ENCODE measurements at regions not wholly inside any gene's neighbourhood (a gene's known extent, or its start where the extent isn't known, plus 50 kb on each side); places are given as distances from the start of the nearest gene placed in this dataset.

DNA sequence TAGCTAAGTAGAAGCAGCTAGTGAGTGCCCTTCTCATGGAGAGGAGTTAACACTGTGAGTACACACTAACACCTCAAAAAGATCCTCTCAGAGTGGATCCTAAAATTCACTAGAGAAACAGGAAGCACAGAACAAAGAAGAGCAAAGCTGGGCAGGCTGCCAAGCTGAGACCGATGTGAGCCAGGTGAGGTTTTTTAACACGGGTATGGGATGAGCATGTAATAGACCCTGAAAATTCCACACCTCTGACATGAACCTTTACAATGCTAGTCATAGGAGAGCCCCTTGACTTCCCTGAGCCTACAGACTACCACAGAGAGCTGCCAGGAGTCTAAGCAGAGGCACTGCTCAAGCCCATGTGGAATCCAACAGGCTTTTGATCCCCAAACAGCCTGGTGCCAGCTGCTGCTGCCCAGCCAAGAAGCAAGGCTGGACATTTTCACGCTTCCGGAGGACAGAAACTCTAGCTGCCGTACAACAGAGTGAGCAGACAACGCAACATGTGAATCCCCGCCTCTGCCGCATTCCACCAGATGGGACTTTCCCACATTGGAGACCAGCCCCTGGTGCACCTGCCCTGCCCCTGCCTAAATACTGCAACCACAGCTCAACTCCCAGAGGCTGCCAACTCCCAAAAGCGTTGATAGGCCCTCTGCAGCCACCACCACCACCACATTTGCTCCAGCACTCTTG is 280.8 kb downstream of the CDH10 start:
- no peaks in the 10 kb centered on the region for H3K36me3 ChIP-seq (ENCODE audit: control insufficient read depth, low read length)
- H3K79me2 ChIP-seq (ENCODE audit: control insufficient read depth, low read length): no peaks in the 10 kb centered on the region
- no peak overlapping the region for H3K4me3 ChIP-seq (ENCODE audit: low read length)
- H3K9me2 ChIP-seq (replicated peaks; ENCODE audit: control insufficient read depth, low read length): no peaks in the 10 kb centered on the region
- H4K20me1 ChIP-seq (ENCODE audit: control insufficient read depth, insufficient read depth, low read depth, low read length): no peaks in the 10 kb centered on the region
- TF ChIP-seq, protein P1, sequence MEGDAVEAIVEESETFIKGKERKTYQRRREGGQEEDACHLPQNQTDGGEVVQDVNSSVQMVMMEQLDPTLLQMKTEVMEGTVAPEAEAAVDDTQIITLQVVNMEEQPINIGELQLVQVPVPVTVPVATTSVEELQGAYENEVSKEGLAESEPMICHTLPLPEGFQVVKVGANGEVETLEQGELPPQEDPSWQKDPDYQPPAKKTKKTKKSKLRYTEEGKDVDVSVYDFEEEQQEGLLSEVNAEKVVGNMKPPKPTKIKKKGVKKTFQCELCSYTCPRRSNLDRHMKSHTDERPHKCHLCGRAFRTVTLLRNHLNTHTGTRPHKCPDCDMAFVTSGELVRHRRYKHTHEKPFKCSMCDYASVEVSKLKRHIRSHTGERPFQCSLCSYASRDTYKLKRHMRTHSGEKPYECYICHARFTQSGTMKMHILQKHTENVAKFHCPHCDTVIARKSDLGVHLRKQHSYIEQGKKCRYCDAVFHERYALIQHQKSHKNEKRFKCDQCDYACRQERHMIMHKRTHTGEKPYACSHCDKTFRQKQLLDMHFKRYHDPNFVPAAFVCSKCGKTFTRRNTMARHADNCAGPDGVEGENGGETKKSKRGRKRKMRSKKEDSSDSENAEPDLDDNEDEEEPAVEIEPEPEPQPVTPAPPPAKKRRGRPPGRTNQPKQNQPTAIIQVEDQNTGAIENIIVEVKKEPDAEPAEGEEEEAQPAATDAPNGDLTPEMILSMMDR (IDR thresholded peaks at IDR 0.05; ENCODE audit: low read depth, low read length, poor library complexity, severe bottlenecking): no peak
- TF ChIP-seq EZH2phosphoT487 (IDR thresholded peaks at IDR 0.05; ENCODE audit: borderline replicate concordance, low read length): no peak
- no peak overlapping the region for H3K4me2 ChIP-seq (ENCODE audit: low read length)
- H3K9me3 ChIP-seq (ENCODE audit: control insufficient read depth, insufficient read depth, low read length): peaks cover 11% of the 10 kb centered on the region; the same call in 1 of the 2 replicates
- no peak overlapping the region for H3K27ac ChIP-seq (ENCODE audit: low read depth, low read length)
- no peaks in the 10 kb centered on the region for H3K27me3 ChIP-seq (ENCODE audit: control insufficient read depth, low read length)
- H3F3A ChIP-seq (ENCODE audit: control insufficient read depth, insufficient read depth): no peaks in the 10 kb centered on the region
- H3K4me1 ChIP-seq (ENCODE audit: control insufficient read depth, low read length): no peaks in the 10 kb centered on the region

DNA sequence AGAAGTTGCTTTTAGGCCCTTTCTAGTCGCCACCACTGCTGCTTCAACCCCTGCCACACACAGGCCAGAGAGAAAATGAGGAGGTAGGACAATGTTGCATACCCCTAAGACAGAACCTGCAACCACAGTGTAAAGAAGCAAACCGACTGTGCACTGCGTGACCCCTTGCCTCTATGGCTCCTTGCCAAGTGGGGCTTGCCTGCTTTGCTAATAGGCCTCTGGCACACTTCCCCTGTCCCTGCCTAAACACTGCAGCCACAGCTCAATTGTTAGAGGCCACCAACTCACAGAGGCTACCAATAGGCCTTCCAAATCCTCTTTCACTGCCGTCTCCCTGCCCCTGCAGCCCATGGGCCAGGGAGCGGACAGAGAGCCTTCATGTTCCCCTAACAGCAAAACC is 280.1 kb downstream of the CDH10 start:
- H3K27ac ChIP-seq (ENCODE audit: low read depth, low read length): no peak overlapping the region
- no peak overlapping the region for H3K4me2 ChIP-seq (ENCODE audit: low read length)
- TF ChIP-seq, protein P1 (IDR thresholded peaks at IDR 0.05; ENCODE audit: low read depth, low read length, poor library complexity, severe bottlenecking): no peak
- no peak for TF ChIP-seq EZH2phosphoT487 (IDR thresholded peaks at IDR 0.05; ENCODE audit: borderline replicate concordance, low read length)
- H3K4me1 ChIP-seq (ENCODE audit: control insufficient read depth, low read length): no peaks in the 10 kb centered on the region
- no peaks in the 10 kb centered on the region for H3K9me2 ChIP-seq (replicated peaks; ENCODE audit: control insufficient read depth, low read length)
- H4K20me1 ChIP-seq (ENCODE audit: control insufficient read depth, insufficient read depth, low read depth, low read length): no peaks in the 10 kb centered on the region
- H3K9me3 ChIP-seq (ENCODE audit: control insufficient read depth, insufficient read depth, low read length): peaks cover 11% of the 10 kb centered on the region; the same call in 1 of the 2 replicates
- no peaks in the 10 kb centered on the region for H3K79me2 ChIP-seq (ENCODE audit: control insufficient read depth, low read length)
- no peaks in the 10 kb centered on the region for H3K27me3 ChIP-seq (ENCODE audit: control insufficient read depth, low read length)
- no peak overlapping the region for H3K4me3 ChIP-seq (ENCODE audit: low read length)
- no peaks in the 10 kb centered on the region for H3K36me3 ChIP-seq (ENCODE audit: control insufficient read depth, low read length)
- no peaks in the 10 kb centered on the region for H3F3A ChIP-seq (ENCODE audit: control insufficient read depth, insufficient read depth)

DNA sequence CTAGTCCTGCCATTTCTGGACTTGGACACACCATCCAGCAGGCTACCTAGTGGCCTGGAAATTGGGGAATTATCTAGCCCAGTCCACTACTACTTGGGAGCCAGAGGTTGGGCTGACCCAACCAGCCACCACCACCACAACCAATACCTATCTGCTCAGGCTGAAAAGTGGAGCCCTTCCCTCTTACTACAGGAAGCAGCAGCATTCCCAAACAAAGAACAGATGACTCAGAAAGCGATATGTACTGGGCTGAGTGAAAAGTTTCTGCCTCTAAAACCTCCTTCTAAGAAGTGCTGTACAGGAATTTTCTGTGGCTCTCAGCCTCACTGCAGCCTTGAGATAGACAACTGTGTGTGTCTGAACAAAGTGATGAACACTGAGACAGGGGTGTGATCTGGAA is 279.4 kb downstream of the CDH10 start:
- Histone ChIP-seq H3K4me1 (ENCODE audit: control insufficient read depth, low read length) (no peaks in the 10 kb centered on the region), H4K20me1 (ENCODE audit: control insufficient read depth, insufficient read depth, low read depth, low read length) (no peaks in the 10 kb centered on the region), H3K4me2 (ENCODE audit: low read length) (no peak overlapping the region)

More for the DNA sequence above, 279.4 kb downstream of the CDH10 start:
- Histone ChIP-seq H3K27me3 (ENCODE audit: control insufficient read depth, low read length) (no peaks in the 10 kb centered on the region), H3K79me2 (ENCODE audit: control insufficient read depth, low read length) (no peaks in the 10 kb centered on the region), H3K4me3 (ENCODE audit: low read length) (no peak overlapping the region), H3K27ac (ENCODE audit: low read depth, low read length) (no peak overlapping the region), H3K36me3 (ENCODE audit: control insufficient read depth, low read length) (no peaks in the 10 kb centered on the region), H3F3A (ENCODE audit: control insufficient read depth, insufficient read depth) (no peaks in the 10 kb centered on the region), H3K9me2 (replicated peaks; ENCODE audit: control insufficient read depth, low read length) (no peaks in the 10 kb centered on the region), H3K9me3 (ENCODE audit: control insufficient read depth, insufficient read depth, low read length) (peaks cover 11% of the 10 kb centered on the region; the same call in 1 of the 2 replicates)
- TF ChIP-seq, protein P1 (IDR thresholded peaks at IDR 0.05; ENCODE audit: low read depth, low read length, poor library complexity, severe bottlenecking): no peak
- TF ChIP-seq EZH2phosphoT487 (IDR thresholded peaks at IDR 0.05; ENCODE audit: borderline replicate concordance, low read length): no peak
